HG03064 (cell line): ENCODE measurements at regions not wholly inside any gene's neighbourhood (a gene's known extent, or its start where the extent isn't known, plus 50 kb on each side); places are given as distances from the start of the nearest gene placed in this dataset.

ENCODE experiments used
- ATAC-seq: cut with Tn5 transposase; IDR thresholded peaks from one replicate; pipeline ENCODE4 v1.9.1; 2021; ENCODE audit warnings: low read depth; ENCODE audit not compliant: unreplicated experiment

GRCh38 chrX:40325161-40325560, 227.4 kb upstream of the BCOR start:
- no peak for ATAC-seq

GRCh38 chrX:40323977-40324376, 226.2 kb upstream of the BCOR start:
- no peak for ATAC-seq

DNA sequence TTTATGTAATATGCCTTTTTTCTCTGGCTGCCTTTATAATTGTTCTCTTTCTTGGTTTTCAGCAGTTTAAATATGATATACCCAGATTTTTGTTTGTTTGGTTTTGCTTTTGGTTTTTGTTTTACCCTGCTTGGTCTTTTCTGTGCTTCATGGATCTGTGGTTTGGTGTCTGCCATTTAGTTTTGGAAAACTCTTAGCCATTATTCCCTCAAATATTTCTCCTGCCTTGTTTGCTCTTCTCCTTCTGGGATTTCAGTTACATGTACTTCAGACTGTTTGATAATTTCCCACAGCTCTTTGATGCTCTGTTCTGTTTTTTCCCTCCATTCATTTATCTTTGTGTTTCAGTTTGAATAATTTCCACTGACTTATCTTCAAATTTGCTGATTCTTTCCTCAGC, 223.1 kb upstream of the BCOR start:
- ATAC-seq, result no peak

- no peak for ATAC-seq
These were observed 221.0 kb upstream of the BCOR start for GRCh38 chrX:40318801-40319200.

GRCh38 chrX:40318076-40318475, 220.3 kb upstream of the BCOR start:
- ATAC-seq, result no peak

DNA sequence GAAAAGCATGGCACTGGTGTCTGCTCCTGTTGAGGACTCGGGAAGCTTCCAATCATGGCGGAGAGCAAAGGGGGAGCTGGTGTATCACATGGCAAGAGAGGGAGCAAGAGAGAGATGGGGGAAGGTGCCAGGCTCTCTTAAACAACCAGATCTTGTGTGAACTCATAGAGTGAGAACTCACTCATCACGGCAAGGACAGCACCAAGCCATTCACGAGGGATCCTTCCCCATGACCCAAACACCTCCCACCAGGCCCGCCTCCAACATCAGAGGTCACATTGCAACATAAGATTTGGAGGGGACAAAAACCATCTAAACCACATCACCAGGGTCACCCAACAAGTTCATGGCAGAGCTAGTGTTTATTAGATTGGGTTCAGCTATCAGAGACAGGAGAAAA, 218.7 kb upstream of the BCOR start:
- no peak for ATAC-seq

DNA sequence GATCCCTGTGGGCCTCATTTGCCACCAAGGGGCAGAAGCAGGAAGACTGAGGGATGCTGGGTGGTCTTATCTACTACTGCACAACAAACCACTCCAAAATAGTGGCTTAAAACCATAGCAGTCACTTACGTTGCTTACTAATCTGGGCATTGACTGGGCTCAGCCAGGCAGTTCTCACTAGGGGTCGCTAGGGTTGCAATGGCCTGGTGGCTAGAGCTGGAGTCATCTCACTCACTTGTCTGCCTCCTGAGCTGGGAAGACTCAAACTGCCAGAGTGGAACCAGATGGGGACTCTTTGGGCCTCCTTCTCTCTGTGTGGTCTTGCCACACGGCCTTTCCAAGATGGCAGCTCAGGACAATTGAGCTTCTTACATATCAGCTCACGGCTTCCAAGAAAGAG, 216.3 kb upstream of the BCOR start:
- no peak for ATAC-seq

DNA sequence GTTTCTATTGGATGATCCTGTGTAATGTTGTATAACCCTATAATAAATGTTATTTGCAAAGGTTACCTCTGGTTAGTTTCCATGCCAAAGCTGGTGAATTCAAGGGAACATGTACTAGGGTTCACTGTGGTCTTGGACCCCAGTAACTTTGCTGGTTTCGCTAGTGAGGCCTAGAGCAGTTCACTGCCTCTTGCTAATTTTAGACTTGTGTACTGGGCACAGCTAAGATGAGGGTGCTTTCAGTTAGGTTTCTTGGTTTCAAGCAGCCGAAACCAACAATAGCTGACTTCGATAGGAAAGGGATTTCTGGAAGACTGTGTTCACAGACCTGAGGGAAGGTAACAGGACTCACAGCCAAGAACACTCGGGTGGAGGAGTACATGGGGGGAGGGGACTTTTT, 215.5 kb upstream of the BCOR start:
- ATAC-seq, result no peak

- no peak for ATAC-seq
These were observed 212.7 kb upstream of the BCOR start for GRCh38 chrX:40310447-40310846.

GRCh38 chrX:40310016-40310415, 212.3 kb upstream of the BCOR start:
- ATAC-seq, result no peak

- ATAC-seq, result no peak
These were observed 210.1 kb upstream of the BCOR start for GRCh38 chrX:40307871-40308270.

DNA sequence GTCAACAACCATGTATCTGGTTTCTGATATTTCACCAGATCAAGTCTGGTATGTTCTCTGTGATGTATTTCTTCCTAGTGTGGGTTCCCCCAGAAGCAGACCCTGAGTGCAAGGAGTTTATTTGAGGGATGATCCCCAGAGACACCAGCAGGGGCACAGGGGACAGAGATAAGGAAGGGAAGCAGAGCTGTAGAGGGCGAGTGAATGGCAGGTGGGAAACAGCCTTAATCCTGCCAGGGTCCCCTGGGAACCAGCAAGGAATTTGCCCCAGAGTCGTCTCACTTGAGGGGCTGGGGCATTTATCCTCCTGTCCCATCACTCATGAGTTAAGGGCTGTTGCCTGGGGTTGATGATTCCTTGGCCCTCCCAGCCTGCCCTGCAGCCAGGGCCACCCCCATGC, 206.4 kb upstream of the BCOR start:
- ATAC-seq, result no peak

DNA sequence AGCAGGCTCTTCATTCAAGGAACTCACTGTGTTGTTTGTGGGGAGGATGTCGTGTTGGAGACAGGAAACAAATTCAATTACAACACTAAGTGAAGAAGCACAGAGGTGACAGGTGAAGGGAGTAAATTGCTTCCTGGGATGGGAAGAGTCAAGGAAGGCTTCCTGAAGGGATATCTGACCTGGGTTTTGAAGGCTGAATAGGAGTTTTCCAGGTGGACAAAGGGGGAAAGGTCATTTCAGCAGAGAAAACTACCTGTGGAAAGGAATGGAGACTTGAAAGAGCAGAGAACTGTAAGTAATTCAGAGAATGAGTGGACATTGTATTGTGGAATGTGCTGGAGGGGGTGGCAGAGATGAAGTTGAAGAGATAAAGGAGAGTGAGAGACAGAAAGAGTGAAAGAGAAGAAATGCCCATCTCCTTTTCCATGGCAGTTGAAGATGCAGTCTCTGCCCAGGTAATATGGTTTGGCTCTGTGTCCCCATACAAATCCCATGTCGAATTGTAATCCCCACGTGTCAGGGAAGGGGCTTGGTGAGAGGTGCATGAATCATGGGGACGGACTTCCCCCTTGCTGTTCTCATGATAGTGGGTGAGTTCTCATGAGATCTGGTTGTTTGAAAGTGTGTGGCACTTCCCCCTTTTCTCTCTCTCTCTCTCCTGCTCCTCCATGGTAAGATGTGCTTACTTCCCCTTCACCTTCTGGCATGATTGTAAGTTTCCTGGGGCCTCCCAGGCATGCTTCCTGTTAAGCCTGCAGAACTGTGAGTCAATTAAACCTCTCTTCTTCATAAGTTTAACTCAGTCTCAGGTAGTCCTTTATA, 205.7 kb upstream of the BCOR start:
- no peak for ATAC-seq

DNA sequence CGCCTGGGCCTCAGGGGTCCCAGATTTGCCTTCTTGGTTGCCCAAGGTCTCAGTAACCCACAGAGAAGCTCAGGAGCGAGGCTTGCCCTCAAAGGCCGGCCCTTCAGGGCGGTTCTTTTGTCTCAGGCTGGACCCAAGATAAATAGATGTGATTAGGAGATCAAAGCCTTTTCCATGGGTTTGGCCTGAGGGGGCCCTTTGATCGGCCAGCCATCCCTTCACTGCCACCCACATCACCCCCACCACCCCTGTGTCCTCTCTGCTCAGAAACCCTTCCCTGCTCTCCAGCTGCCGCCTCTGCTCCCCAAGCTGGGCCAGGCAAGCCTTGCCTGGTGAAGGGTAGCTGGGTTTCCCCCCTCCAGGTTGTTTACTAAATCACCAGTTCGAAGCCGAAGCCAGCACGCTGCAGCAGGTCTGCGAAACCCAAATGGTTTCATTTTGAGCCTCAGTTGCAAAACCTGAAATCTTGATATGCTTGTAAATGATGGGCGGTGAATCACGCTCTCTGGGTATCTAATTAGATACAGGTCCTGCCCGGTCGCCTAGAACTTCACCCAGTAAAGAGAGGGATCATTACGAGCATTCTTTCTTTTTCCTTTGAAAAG, 202.6 kb upstream of the BCOR start:
- ATAC-seq, result no peak

DNA sequence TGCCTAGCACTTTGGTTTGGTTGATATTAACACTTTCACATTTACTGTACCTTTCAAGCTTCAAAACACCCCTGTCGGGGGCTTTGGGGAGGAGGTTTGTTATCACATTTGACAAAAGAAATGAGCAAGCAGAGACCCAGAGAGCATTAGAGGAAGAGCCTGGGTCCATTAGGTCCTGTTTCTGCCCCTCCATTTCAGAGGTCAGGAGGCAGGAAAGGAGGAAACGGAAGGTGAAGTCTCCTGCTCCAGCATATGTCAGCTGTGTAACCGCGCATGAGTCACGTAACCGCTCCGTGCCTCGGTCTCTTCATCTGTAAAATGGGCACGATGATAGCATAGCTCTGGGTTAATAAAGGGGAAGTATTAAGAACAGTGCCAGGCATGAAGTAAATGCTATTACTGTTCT, 201.9 kb upstream of the BCOR start:
- no peak for ATAC-seq

DNA sequence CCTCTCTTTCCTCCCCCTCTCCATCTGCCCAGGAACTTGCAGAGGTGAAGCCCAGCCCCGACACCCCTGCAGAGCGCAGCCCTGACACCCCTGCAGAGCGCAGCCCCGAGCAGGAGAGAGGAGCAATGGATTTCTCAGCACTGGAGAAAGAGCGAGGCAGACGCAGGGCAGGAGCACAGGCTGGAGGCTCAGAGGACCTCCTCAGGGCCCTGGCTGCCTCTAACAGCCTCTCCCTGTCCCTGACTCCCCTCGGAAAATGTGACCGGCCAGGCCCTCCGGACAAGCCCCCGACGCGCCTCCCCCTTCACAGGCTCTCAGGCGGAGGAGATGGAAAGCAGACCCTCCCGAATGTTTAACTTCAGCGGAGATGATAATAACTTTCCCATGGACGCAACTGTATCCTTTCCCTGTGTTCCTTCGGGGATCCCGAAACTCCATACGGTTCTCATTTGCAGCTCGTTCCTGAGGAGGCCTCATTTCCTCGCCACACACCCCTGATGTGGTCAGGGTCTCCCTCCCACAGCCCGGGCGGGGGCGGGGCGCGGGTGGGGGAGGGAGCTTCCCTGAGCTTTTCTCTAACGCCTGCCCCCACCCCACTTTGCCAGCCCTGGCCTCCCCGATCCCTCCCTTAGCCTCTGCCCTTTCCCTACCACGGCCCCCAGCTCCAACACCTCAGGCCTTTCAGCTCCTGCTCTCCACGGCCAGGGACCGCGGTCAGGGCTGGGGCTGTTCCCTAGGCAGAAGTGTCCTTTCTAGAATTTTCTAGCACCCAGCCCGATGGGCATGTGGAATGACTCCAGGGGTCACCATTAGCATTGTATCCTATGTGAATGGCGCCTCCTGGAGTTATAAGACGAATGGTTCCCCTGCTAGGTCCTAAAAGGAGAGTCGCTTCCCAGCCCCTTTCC, 201.1 kb upstream of the BCOR start:
- ATAC-seq, result no peak

- no peak for ATAC-seq
These were observed 200.3 kb upstream of the BCOR start for GRCh38 chrX:40298069-40298468.

- no peak for ATAC-seq
These were observed 193.8 kb upstream of the BCOR start for GRCh38 chrX:40291553-40291952.

DNA sequence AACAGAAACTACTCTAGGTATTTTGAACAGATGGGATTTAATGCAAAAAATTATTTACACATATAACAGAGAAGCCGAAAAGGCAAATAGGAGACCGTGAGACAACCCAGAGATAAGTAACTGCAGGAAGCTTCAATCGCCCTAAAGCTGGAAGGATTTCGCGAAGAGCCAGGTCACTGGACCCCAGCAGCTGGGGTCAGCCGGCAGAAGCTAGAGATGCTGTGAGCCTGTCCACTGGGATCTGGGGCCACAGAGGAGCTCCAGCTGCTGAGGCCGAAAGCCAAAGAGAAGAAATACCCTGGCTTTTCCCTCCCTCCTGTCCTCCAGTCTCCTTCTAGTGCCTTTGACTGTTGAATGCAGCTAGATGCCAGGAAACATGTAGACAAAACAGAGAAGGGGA, 192.8 kb upstream of the BCOR start:
- no peak for ATAC-seq

DNA sequence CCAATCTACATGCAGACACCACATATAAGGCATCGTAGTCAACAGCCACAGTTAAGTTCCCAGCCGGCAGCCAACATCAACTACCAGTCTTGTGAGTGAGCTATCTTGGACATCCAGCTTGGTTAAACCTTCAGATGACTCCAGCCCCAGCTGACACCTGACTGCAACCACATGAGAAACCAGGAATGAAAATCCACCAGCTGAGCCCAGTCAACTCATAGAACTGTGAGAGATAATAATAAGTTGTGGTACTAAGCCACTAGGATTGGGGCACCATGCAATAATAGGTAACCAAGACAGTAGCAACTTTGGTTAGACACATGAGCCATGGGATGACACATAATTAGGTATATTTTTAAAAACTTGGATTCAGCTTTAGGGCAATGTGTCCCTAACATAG, 188.1 kb upstream of the BCOR start:
- no peak for ATAC-seq

DNA sequence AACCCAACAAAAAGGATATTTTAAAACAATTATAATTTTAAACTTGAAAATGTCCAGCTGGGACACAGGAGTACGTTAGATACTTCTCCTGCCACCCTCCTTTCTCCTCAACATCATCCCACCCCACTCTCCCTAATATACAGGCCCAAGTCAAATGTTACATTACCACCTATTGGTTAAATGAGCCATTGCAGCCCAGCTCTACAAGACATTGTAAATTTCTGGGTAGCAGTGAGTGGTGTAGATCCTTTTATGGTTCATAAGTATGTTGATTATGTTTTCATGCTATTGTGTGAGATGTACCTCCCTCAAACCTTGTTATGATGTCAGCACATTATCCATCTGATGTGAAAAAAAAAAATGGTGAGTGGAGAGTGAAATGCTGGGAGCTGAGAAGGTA, 187.1 kb upstream of the BCOR start:
- ATAC-seq, result no peak
